ENCODE measurements at regions not wholly inside any gene's neighbourhood (a gene's known extent, or its start where the extent isn't known, plus 50 kb on each side); places are given as distances from the start of the nearest gene placed in this dataset.

DNA sequence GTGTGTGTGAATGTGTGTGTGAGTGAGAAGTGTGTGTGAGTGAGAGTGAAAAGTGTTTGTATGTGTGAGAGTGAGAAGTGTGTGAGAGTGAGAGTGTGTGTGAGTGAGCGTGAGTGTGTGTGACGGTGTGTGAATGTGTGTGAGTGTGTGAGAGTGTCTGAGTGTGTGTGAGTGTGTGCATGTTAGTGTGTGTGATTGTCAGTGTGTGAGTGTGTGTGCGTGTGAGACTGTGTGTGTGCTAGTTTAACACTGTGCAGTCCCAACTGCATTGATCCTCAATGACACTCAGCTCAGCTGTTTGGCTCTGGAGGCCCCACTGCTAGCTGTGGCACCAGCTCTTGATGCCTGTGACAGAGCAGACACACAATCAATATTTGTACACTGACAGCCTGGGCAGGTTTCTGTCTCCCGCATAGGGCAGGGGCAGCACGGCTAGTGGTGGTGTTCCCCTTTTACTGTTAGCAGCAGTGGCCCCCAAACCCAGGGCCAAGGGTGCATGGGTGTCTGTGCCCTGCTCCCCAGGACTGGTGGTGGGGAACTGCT, 135.0 kb downstream of the INHBB start:
- DNase-seq, result no peak

DNA sequence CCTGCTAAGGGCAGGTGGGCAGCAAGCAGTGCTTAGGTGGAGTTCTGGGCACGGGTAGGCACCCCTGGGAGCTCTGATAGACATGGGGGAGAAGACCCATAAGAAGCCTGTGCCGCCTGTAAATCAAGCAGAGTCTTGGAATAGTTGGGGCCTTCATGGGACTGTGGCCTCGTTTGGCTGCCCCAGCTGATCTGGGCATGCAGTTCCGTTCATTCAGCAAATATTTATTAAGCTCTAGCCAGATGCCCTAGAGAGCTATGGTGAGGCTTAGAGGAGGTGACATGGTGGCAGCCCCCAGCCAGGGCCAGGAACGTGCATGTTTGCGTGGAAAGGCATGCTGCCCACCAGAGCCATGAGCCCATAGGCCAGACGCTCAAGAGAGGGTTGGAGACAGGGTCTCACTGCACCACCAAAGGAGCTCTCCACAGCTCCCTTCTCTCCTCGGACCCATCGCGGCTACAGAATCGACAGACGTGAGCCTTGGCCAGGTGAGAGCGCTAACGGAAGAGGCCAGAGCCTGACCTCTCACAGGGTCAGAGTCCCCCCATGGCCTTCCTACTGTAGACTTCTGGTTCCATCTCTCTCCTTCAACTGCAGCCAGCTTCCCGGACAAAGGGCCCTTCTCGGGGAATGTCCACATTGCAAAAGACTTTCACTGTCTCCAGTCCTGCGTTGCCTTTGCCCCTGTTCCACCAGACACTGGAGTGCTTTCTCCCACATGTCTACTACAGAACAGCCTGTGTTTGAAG, 135.7 kb downstream of the INHBB start:
- no peak for DNase-seq

DNA sequence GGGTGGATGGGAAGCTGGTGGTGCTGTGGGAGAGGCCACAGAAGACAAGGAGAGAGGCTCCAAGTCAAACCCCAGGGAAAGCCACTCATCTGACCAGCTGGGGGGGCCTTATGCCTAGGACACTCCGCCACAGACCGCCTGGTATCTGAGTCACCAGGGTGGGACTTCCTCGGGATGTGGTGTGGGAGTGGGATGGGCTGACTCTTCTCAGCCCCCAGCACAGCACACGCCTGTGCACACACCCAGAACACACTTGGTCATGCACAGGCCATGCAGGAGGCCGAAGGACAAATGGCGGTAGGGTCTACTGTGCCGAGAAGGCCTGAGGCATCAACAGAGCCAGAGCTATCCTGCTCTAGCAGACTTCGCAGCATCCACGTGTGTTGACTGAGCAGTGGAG, 136.4 kb downstream of the INHBB start:
- DNase-seq, result no peak

DNA sequence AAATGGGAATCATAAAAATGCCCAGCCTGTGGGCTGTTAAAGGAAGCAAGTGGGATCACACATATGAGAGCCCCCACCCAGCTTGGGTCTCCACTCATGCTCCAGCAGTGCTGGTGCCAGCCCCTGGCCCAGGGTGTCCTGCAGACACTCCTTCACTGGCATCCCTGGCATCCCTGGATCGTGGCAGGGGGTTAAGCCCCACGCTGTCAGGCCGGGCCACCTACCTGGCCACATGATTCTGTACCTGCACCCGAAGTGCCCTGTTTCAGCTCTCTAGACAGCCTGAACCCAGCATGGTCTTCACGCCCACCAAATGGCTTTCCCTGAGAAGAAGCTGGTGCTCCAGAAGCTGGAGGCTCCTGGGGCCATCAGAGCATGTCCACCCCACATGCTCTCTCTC, 137.4 kb downstream of the INHBB start:
- no peak for DNase-seq

DNA sequence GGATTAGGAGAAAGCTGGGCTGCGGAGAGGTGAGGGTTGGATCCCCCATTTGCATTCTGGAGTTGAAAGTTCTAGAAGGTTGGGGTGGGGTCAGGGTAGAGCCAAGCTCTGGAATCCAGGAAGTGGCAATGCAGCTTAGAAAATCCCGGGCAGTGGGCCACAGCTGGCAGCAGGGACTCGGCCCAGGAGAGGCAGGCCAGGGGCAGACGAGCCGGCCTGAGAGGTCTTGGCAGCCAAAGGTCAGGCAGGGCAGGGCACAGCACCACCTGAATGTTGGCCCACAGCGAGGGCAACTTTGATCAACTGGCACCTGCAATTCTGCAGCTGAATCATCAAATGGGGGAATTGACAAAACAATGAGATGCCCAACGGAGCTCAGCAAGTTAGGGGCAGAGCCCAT, 139.2 kb downstream of the INHBB start:
- no peak for DNase-seq

DNA sequence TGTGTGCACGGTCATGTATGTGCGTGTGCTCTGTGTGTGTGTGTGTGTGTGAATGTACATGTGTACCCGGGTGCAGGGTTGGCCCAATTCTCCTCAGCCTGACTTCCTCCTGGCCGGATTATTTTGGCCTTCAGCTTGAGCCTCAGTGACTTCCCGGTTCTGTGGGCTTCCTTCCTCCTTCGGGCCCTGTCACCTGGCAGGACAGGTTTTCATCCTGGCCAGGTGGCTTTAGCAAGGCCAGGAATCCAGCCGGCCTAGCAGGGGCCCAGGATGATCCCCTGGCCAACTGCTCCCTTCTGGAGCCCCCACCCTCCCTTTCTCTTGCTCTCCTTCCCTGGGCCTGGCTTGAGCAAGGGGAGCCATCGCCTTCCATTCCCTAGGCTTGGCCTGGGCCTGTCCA, 140.5 kb downstream of the INHBB start:
- no peak for DNase-seq

DNA sequence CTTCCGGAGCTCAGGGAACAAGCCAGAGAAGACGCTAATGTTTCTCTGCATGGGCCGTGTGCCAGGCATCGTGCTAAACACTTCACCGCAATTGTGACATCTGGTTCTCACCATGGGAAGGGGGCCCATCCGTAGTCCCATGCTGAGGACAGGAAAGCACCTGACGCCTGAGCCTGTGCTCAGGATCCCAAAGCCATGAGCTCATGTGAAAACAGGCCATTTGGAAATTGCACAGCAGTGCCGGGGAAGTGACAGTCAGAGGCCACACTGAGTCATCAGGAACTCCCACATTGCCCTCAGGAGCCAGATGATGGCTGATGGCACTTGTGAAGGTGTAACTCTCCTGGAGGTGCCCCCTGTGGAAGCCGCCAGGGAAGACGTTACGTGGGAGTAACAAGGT, 141.0 kb downstream of the INHBB start:
- DNase-seq, result no peak

DNA sequence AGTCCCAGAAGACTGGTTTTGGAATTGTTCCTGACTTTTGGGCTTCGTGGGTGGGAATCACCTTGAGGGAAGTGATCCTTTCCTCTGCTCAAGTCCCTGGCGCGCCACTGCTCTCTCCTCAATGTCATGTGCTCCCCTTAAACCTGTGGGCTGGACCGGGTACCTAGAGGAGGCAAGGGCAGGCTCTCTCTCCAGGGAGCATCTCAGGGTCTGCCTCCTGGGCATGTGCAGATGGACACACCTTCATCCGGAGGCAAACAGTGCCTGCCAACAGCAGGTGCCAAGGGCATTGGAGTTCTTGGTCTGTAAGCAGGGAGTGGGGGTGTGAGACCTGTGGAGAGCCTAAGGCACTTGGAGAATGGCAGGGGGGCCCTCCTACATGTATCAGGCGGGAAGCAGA, 142.6 kb downstream of the INHBB start:
- no peak for DNase-seq

DNA sequence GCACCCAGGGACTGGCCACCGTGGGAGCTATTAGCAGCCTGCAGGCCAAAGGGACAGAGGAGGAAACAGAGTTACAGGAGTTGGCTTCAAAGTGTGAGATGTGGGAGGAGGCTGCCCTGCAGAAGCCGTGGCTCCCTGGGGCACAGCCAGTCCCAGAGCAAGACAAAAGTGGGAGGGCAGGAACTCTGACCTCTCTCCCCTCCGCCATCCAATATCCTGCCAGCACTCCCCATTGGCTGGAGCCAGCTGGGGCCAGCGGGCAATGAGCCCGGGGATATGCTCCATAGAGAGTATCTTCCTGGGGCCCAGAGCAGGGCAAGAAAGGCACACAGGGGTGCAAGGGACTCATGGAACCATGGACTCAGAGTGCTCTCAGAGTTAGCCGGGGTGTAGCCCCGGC, 143.1 kb downstream of the INHBB start:
- DNase-seq, result no peak

DNA sequence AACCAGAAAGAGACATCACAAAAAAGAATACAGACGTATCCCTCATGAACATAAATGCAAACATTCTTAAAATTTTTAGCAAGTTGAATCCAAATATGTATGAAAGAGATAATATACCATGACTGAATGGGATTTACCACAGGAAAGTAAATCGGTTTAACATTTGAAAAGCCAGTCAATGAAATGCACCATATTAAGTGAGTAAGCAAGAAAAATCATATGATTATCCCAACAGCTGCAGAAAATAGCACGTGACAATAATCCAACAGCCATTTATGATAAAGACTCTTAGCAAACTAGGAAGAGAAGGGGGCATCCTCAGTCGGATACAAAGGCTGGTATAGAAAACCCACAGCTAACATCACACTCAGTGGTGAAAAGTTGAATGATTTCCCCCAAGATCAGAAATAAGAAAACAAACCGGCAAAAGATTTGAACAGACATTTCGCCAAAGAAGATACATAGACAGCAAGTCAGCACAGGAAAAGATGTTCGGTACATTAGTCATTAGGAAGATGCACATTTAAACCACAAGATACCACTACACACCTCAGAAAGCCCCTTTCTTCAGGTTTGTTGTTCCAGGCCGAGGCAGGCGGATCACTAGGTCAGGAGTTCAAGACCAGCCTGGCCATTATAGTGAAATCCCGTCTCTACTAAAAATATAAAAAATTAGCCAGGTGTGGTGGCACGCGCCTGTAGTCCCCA, 144.3 kb downstream of the INHBB start:
- DNase-seq, result no peak

DNA sequence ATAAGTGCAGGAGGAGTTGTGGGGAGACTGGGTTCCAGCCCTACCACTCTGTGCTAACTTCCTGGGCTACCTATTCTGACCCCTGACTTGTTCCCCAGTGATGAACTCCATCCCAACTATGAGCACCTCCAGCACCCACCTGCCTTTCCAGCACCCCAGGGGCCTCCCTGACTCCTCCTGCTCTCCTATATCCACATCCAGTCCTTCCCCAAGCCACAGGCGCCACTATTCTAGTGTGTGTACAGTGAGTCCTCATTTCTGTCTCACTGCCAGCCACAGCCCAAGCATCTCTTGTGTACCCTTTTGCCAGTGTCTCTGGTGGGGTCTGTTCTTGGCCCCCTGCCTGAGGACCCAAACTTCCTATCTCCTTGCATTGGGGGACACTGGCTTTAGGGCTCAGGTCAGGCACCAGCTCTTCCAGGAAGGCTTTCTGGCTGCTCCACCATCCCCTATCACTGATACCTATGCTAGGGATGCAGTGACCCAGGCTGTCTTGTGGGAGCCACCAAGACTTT, 145.2 kb downstream of the INHBB start:
- DNase-seq, result no peak

DNA sequence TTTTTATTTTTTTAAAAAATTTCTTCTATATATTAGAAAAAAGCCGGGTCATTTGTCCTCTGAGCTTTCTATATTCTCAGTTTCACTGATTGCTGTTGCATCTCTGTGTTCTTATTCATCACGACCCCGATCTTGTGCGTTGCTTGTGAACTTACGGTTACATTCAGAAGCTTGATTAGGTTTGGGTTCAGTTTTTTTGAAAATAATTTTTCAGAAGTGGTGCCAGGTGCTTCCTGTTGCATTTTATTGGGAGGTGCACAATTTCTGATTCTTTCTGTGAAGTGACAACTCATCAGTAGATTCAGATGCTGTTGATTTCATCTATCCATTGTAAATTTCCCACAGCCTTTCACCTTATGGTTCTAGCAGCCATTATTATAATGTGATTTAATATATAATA, 147.3 kb downstream of the INHBB start:
- no peak for DNase-seq

DNA sequence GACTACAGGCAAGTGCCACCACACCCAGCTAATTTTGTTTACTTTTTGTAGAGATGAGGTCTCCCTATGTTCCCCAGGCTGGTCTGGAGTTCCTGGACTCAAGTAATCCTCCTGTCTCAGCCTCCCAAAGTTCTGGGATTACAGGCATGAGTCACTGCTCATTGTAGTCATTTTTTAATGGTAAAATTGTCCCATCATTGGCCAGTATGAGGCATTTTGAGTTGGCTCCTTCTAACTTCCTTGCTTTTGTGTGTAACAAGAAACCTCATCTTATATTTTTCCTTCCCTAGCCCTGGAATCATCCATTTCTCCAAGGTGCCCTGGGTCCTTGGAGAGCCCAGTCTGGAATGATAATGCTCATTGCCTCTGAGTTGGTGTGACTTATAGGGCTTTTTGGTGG, 148.5 kb downstream of the INHBB start:
- no peak for DNase-seq

DNA sequence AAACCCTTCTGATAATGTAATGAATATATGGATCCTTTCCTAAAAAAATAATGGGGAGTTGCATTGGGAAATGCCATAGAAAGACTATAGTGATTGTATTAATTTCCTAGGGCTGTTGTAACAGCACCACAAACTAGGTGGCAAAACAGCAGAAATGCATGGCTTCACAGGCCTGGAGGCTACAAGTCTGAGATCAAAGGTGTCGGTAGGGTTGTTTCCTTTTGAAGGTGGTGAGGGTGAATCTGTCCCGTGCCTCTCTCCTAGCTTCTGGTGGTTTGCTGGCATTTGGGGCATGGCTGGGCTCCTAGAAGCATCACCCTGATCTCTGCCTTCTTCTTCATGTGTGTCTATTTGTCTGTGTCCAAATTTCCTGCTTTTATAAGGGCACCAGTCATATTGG, 149.7 kb downstream of the INHBB start:
- DNase-seq, result no peak

DNA sequence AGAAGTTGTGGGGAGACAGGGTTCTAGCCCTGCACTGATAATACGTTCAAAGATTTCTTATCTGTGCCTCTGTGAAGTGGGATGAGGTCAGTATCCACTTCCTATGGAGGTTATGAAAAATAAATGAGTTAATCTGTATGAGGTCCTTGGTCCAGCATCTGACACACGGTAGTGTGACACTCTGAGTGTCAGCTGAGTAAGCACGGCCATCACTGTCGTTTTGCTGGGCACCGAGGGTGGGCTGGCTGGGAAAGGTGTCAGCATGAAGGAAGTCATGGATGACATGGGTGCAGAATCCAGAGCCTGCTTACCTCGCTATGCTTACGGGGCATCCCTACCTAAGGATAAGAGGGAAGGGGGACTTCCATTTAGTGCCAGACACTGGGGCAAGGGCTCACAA, 150.3 kb downstream of the INHBB start:
- no peak for DNase-seq

DNA sequence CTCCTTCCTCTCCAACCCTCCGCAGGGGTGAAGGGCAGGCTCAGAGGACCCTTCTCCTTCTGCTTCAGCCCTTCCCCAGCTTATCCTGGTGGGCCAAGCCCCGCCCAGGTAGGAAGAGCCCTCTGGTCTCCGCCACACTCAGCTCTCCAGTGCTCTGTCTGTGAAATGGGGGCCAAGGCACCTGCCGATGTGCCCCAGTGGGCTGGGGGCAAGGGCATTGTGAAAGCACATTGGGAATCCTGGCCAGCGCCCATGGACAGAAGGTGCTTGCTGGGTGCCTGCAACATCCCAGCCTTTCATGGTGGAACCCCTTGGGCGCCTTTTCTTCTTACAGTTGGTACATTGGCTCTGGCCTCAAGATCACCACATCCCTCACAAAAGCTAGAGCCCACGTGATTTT, 150.8 kb downstream of the INHBB start:
- no peak for DNase-seq

DNA sequence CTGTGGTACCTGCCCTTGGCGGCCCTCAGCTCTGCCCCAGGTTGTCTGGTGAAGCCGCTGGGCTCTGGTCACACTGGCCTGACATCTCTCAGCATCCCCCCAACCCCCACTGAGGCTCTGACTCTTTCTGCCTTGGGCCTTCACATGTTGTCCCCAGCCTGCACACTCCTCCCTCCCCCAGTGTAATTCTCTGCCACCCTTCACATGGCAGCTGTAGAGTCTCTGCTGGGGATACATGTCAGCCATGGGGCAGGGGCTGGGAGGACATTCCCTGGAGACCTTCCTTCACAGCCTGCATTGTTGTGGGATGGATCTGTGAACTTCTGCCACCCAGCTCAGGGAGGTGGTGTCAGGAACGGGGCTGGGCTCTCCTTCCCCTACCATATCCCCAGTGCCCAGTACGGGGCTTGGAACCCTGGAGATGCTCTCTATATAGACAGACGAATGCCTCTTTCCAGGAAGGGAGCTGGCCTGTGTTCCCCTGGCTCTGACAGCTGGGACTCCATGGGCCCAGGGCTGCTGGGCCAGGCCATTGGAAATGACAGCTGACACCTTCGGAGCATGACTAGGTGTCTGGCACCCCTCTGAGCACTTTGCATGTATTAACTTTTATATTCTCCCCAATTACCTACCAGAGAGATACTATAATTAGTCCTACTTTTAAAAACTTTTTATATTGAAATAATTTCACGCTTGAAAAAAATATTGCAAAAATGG, 151.5 kb downstream of the INHBB start:
- DNase-seq, result no peak

DNA sequence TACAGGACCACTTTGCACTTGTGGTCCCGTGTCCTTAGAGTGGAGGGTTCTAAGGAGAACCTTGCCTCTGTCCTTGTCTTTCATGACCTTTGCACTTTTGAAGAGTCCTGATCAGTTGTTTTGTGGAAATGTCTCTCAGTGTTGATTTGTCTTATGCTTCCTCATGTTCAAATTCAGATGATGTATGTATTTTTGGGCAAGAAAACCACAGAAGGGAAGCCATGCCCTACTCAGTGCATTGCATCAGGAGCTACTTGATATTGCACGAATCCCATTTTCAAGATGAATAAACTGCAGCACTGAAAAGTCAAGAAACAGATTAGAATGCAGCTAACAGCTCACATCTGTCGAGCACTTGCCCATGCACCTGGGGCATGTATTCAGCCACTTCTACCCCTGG, 152.2 kb downstream of the INHBB start:
- no peak for DNase-seq

DNA sequence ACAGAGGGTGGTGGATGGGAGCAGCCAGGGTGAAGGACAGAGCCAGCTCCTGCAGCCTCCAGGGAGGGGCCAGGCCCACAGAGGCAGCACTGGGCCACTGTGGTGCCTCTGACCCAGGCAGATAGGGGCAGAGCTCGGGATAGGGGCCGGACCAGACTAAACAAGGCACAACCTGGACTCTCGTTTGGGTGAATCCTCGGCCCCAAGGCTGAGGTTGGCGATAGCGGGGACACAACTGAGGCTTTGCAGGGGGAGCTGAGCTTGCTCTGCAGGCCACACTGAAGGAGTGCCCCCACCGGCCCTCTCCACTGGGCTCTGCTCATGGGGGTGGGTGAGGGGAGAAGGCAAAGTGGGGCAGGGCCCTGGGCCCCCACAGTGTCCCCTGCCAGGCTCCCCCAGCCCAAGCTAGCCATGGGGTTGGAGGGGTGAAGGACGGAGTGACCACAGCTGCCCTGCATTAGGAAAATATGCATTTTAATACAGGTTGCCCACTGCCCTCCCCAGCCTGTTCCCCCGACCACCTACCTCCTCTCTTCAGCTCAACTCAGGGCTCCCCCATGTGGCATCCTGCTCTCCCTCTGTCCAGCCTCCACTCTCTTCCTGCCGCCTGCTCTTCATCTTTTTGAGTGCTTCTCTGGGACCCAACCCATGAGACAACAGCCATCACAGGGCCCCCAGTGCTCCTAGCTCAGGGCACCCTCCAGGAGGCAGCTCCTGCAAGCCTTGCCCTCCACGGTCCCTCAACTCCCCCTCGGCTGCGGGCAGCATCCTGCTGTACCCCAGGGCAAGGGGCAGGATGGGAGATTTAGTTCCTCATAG, 152.8 kb downstream of the INHBB start:
- no peak for DNase-seq

DNA sequence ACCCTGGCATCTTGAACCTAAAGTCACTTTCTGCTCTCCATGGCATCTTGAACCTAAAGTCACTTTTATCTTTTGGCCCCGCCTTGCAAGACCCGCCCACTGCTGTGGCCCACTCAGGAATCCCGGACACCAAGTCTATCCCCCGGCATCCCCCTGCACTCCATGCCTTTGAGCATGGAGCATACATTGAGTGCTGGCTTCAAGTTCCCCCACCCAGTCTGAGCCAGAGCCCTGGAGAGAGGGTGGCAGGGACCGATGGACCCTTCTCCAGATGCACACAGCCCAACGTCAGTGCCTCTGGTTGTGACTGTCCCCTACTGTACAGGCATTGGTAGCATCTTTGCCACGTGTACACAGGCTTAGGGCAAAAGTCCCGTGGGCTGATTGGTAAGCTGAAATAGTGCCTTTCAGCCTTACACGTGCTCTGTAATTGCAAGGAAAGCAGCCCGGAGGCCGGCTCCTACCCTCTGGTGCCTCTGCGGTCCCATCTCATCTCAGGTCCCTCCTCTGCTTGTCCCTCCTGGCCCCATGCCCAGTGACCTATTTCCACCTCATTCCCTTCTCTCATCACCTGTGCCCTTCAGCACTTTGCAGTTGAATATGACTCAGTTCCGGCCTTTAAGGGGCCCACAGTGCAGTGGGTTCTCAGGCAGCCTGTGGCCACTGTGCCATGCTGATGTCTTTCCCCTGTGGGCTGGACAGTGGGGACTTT, 154.0 kb downstream of the INHBB start:
- DNase-seq, result no peak

DNA sequence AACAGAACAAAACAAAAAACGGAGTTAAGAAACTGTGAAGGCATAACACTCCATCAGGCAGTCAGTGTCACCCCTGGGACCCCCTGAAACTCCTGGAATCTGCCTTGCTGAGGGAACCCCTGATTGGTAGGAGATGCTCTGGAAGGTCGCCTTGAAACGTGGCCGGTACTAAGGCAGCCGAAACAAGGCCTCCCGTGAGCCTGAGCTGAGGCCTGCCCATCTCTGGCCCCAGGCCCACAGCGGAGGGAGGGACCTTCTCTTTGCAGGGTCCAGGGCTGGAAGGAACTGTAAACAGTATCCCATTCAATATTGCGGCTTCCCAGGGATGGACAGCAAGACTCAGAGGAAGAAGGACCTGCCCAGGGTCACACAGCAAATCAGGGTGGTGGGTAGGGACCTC, 155.7 kb downstream of the INHBB start:
- DNase-seq, result no peak

DNA sequence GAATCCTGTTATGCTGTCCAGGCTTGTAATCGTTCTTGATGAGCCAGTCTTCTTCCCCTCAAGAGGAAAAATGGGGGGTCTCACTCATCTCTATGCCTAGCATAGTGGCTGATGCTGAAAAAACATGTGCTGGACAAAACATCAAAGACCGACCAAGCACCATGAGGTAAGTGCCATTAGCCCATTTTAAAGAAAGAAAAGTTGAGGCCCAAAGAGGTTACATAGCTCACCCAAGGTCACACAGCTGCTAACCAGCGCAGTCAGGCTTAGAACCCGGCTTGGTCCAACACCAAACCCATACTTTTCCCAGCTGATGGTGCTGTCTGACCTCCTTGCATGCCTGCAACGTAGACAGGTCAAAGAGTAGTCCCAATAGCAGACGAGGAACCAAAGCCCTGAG, 156.4 kb downstream of the INHBB start:
- DNase-seq, result no peak
